ENCODE measurements at regions not wholly inside any gene's neighbourhood (a gene's known extent, or its start where the extent isn't known, plus 50 kb on each side); places are given as distances from the start of the nearest gene placed in this dataset.

GRCh38 chr11:43545610-43546009 lies 134.9 kb upstream of the HSD17B12 start:
- TF ChIP-seq GABPA (IDR thresholded peaks at IDR 0.05; ENCODE audit: low read depth) (no peak), SPI1 (IDR thresholded peaks at IDR 0.05; ENCODE audit: borderline replicate concordance, low read depth) (no peak), POLR2AphosphoS5 (IDR thresholded peaks at IDR 0.05; ENCODE audit: low read depth) (no peak), CTCF (IDR thresholded peaks at IDR 0.05; ENCODE audit: insufficient read depth, low read length) (no peak), REST (IDR thresholded peaks at IDR 0.05; ENCODE audit: insufficient replicate concordance, low read depth) (no peak)
- no peaks in the 10 kb centered on the region for H3K27me3 ChIP-seq (ENCODE audit: insufficient read depth, poor library complexity, severe bottlenecking)
- DNase-seq (ENCODE audit: low read depth in 1 of 2, low spot score in 1 of 2) = no peak
- no peak overlapping the region for H3K27ac ChIP-seq (replicated peaks)
- no peak overlapping the region for H3K4me3 ChIP-seq (replicated peaks; ENCODE audit: insufficient read depth, low read length)

- H3K27ac ChIP-seq (replicated peaks) = no peak overlapping the region
- no peak for TF ChIP-seq SPI1 (IDR thresholded peaks at IDR 0.05; ENCODE audit: borderline replicate concordance, low read depth)
- no peak for TF ChIP-seq CTCF (IDR thresholded peaks at IDR 0.05; ENCODE audit: insufficient read depth, low read length)
- TF ChIP-seq REST (IDR thresholded peaks at IDR 0.05; ENCODE audit: insufficient replicate concordance, low read depth) = no peak
- TF ChIP-seq GABPA (IDR thresholded peaks at IDR 0.05; ENCODE audit: low read depth) = no peak
- TF ChIP-seq POLR2AphosphoS5 (IDR thresholded peaks at IDR 0.05; ENCODE audit: low read depth) = no peak
These were observed 133.7 kb upstream of the HSD17B12 start for GRCh38 chr11:43546561-43547429.

GRCh38 chr11:43547430-43547831 lies 133.1 kb upstream of the HSD17B12 start:
- no peak overlapping the region for H3K27ac ChIP-seq (replicated peaks)
- TF ChIP-seq SPI1 (IDR thresholded peaks at IDR 0.05; ENCODE audit: borderline replicate concordance, low read depth) = no peak
- TF ChIP-seq POLR2AphosphoS5 (IDR thresholded peaks at IDR 0.05; ENCODE audit: low read depth) = no peak
- TF ChIP-seq CTCF (IDR thresholded peaks at IDR 0.05; ENCODE audit: insufficient read depth, low read length) = no peak
- no peak for TF ChIP-seq GABPA (IDR thresholded peaks at IDR 0.05; ENCODE audit: low read depth)
- TF ChIP-seq REST (IDR thresholded peaks at IDR 0.05; ENCODE audit: insufficient replicate concordance, low read depth) = no peak
- H3K27me3 ChIP-seq (ENCODE audit: insufficient read depth, poor library complexity, severe bottlenecking) = no peaks in the 10 kb centered on the region
- H3K4me3 ChIP-seq (replicated peaks; ENCODE audit: insufficient read depth, low read length) = no peak overlapping the region
- no peak for DNase-seq (ENCODE audit: low read depth in 1 of 2, low spot score in 1 of 2)

More at GRCh38 chr11:43546561-43547429, 133.7 kb upstream of the HSD17B12 start:
- Histone ChIP-seq H3K4me3 (replicated peaks; ENCODE audit: insufficient read depth, low read length) (no peak overlapping the region), H3K27me3 (ENCODE audit: insufficient read depth, poor library complexity, severe bottlenecking) (no peaks in the 10 kb centered on the region)
- DNase-seq (ENCODE audit: low read depth in 1 of 2, low spot score in 1 of 2) = no peak
